Type B pancreatic cell (in vitro differentiated cells): ENCODE measurements at regions not wholly inside any gene's neighbourhood (a gene's known extent, or its start where the extent isn't known, plus 50 kb on each side); places are given as distances from the start of the nearest gene placed in this dataset.
"Not testable (repeated sequence)": the region's sequence is repeated elsewhere in the genome, so short reads cannot be mapped to it uniquely, and the experiment has no call there.

Source experiments
- DNase-seq: peaks from one replicate; pipeline ENCODE4 v3.0.0; 2021; ENCODE audit warnings: mixed read lengths; ENCODE audit not compliant: unreplicated experiment; ENCODE audit errors: extremely low spot score
- H3K27ac Mint-ChIP-seq: 2 replicates; pipeline ENCODE4 v1.8.0; 2021; ENCODE audit warnings: mild to moderate bottlenecking, mixed read lengths
- H3K27me3 Mint-ChIP-seq: 2 replicates; pipeline ENCODE4 v1.8.0; 2021; ENCODE audit warnings: mixed read lengths
- H3K36me3 Mint-ChIP-seq: 2 replicates; pipeline ENCODE4 v1.8.0; 2021; ENCODE audit warnings: mixed read lengths
- H3K4me1 Mint-ChIP-seq: one replicate; pipeline ENCODE4 v1.8.0; 2021; ENCODE audit warnings: mixed read lengths; ENCODE audit not compliant: unreplicated experiment
- H3K4me3 Mint-ChIP-seq: 2 replicates; pipeline ENCODE4 v1.8.0; 2021; ENCODE audit warnings: mild to moderate bottlenecking, mixed read lengths
- H3K9me3 Mint-ChIP-seq: 2 replicates; pipeline ENCODE4 v1.8.0; 2021; ENCODE audit warnings: mixed read lengths
- CTCF ChIP-seq: fragments of 200-600 bp; sonication (generic); conservative IDR thresholded peaks from 2 replicates; pipeline ENCODE4 v1.5.0; 2021; ENCODE audit warnings: antibody characterized with exemption, mild to moderate bottlenecking

- Mint-ChIP-seq H3K36me3 (no peaks in the 10 kb centered on the region), H3K27ac (no peak overlapping the region), H3K27me3 (no peaks in the 10 kb centered on the region), H3K4me1 (no peaks in the 10 kb centered on the region), H3K4me3 (no peak overlapping the region), H3K9me3 (peaks cover 5% of the 10 kb centered on the region)
- no peak for DNase-seq
- no peak for TF ChIP-seq CTCF
These were observed 352.1 kb upstream of the KIF2B start for GRCh38 chr17:53470626-53471025.

- Mint-ChIP-seq H3K9me3 (no peaks in the 10 kb centered on the region), H3K36me3 (no peaks in the 10 kb centered on the region), H3K27ac (no peak overlapping the region), H3K4me3 (no peak overlapping the region), H3K27me3 (no peaks in the 10 kb centered on the region), H3K4me1 (no peaks in the 10 kb centered on the region)
- no peak for TF ChIP-seq CTCF
- no peak for DNase-seq
These were observed 356.0 kb upstream of the KIF2B start for GRCh38 chr17:53466733-53467132.

- not testable (repeated sequence) for DNase-seq, H3K27me3 Mint-ChIP-seq, H3K36me3 Mint-ChIP-seq, H3K27ac Mint-ChIP-seq, H3K4me3 Mint-ChIP-seq, H3K4me1 Mint-ChIP-seq, H3K9me3 Mint-ChIP-seq
These were observed 358.3 kb upstream of the KIF2B start for GRCh38 chr17:53464396-53464795.

- Mint-ChIP-seq H3K36me3 (no peaks in the 10 kb centered on the region), H3K4me1 (no peaks in the 10 kb centered on the region), H3K27ac (no peak overlapping the region), H3K9me3 (no peaks in the 10 kb centered on the region), H3K27me3 (no peaks in the 10 kb centered on the region), H3K4me3 (no peak overlapping the region)
- no peak for TF ChIP-seq CTCF
- no peak for DNase-seq
These were observed 359.4 kb upstream of the KIF2B start for GRCh38 chr17:53463363-53463762.

- no peak for TF ChIP-seq CTCF
These were observed 360.3 kb upstream of the KIF2B start for GRCh38 chr17:53462393-53462811.

GRCh38 chr17:53455943-53456342 lies 366.8 kb upstream of the KIF2B start:
- H3K4me3 Mint-ChIP-seq, DNase-seq, H3K27me3 Mint-ChIP-seq, H3K36me3 Mint-ChIP-seq, H3K9me3 Mint-ChIP-seq, H3K4me1 Mint-ChIP-seq, H3K27ac Mint-ChIP-seq: not testable (repeated sequence)

More at GRCh38 chr17:53462393-53462811, 360.3 kb upstream of the KIF2B start:
- no peak overlapping the region for H3K27ac Mint-ChIP-seq
- H3K36me3 Mint-ChIP-seq, result no peaks in the 10 kb centered on the region
- no peak overlapping the region for H3K4me3 Mint-ChIP-seq
- no peak for DNase-seq
- H3K4me1 Mint-ChIP-seq, result no peaks in the 10 kb centered on the region
- no peaks in the 10 kb centered on the region for H3K27me3 Mint-ChIP-seq
- H3K9me3 Mint-ChIP-seq, result no peaks in the 10 kb centered on the region

- no peaks in the 10 kb centered on the region for H3K4me1 Mint-ChIP-seq
These were observed 368.4 kb upstream of the KIF2B start for GRCh38 chr17:53454337-53454736.

More at GRCh38 chr17:53454337-53454736, 368.4 kb upstream of the KIF2B start:
- no peak for DNase-seq
- Mint-ChIP-seq H3K27ac (no peak overlapping the region), H3K4me3 (no peak overlapping the region), H3K36me3 (no peaks in the 10 kb centered on the region), H3K9me3 (no peaks in the 10 kb centered on the region), H3K27me3 (peaks cover 3% of the 10 kb centered on the region)
- no peak for TF ChIP-seq CTCF
